H9 (cell line): ENCODE measurements at regions not wholly inside any gene's neighbourhood (a gene's known extent, or its start where the extent isn't known, plus 50 kb on each side); places are given as distances from the start of the nearest gene placed in this dataset.

Experiments used
- DNase-seq: peaks from one replicate; pipeline ENCODE4 v3.0.0-alpha.2; 2017
- H2AFZ ChIP-seq: one replicate; pipeline ENCODE4 v1.6.1; 2013; ENCODE audit warnings: mild to moderate bottlenecking, low read length, control low read depth, moderate library complexity
- H2AK5ac ChIP-seq: 2 replicates; pipeline ENCODE4 v1.6.1; 2013; ENCODE audit warnings: low read length, control low read depth, mixed read lengths; ENCODE audit not compliant: insufficient read length
- H2BK120ac ChIP-seq: one replicate; pipeline ENCODE4 v1.6.1; 2013; ENCODE audit warnings: low read depth, mild to moderate bottlenecking, low read length, control low read depth, inconsistent platforms; ENCODE audit not compliant: poor library complexity, severe bottlenecking
- H2BK12ac ChIP-seq: 2 replicates; pipeline ENCODE4 v1.6.1; 2013; ENCODE audit warnings: low read length, control low read depth, mixed read lengths, low read depth; ENCODE audit not compliant: insufficient read length
- H2BK15ac ChIP-seq: 2 replicates; pipeline ENCODE4 v1.6.1; 2013; ENCODE audit warnings: low read depth, low read length, control low read depth
- H2BK20ac ChIP-seq: one replicate; pipeline ENCODE4 v1.6.1; 2013; ENCODE audit warnings: low read depth, mild to moderate bottlenecking, low read length, control low read depth, inconsistent platforms; ENCODE audit not compliant: poor library complexity, severe bottlenecking
- H2BK5ac ChIP-seq: 2 replicates; pipeline ENCODE4 v1.6.1; 2013; ENCODE audit warnings: low read length, control low read depth, mixed read lengths; ENCODE audit not compliant: insufficient read length
- H3K14ac ChIP-seq: 2 replicates; pipeline ENCODE4 v1.6.1; 2013; ENCODE audit warnings: low read length, control low read depth; ENCODE audit not compliant: insufficient read depth
- H3K18ac ChIP-seq: 2 replicates; pipeline ENCODE4 v1.6.1; 2013; ENCODE audit warnings: low read depth, mild to moderate bottlenecking, mixed read lengths, low read length, control low read depth; ENCODE audit not compliant: insufficient read length
- H3K23ac ChIP-seq: 2 replicates; pipeline ENCODE4 v1.6.1; 2013; ENCODE audit warnings: low read length, control low read depth, mixed read lengths, low read depth; ENCODE audit not compliant: insufficient read length
- H3K23me2 ChIP-seq: 2 replicates; pipeline ENCODE4 v1.6.1; 2013; ENCODE audit warnings: low read depth, mild to moderate bottlenecking, mixed read lengths, low read length, control low read depth; ENCODE audit not compliant: insufficient read length, poor library complexity, severe bottlenecking
- H3K27ac ChIP-seq: 2 replicates; pipeline ENCODE4 v1.5.1; 2013; ENCODE audit warnings: low read length, control low read depth, mixed read lengths, low read depth; ENCODE audit not compliant: insufficient read length
- H3K27me3 ChIP-seq: 2 replicates; pipeline ENCODE4 v1.6.1; 2013; ENCODE audit warnings: low read length, control low read depth, inconsistent platforms; ENCODE audit not compliant: insufficient read depth
- H3K4ac ChIP-seq: 2 replicates; pipeline ENCODE4 v1.6.1; 2013; ENCODE audit warnings: low read depth, mild to moderate bottlenecking, control low read depth, inconsistent platforms, low read length, moderate library complexity
- H3K4me1 ChIP-seq: 2 replicates; pipeline ENCODE4 v1.6.1; 2013; ENCODE audit warnings: low read length, control low read depth, inconsistent platforms; ENCODE audit not compliant: insufficient read depth
- H3K4me2 ChIP-seq: 2 replicates; pipeline ENCODE4 v1.6.1; 2013; ENCODE audit warnings: low read length, control low read depth, mixed read lengths; ENCODE audit not compliant: insufficient read length, insufficient read depth
- H3K56ac ChIP-seq: 2 replicates; pipeline ENCODE4 v1.6.1; 2013; ENCODE audit warnings: low read depth, mild to moderate bottlenecking, mixed read lengths, low read length, control low read depth; ENCODE audit not compliant: insufficient read length
- H3K79me1 ChIP-seq: 2 replicates; pipeline ENCODE4 v1.6.1; 2013; ENCODE audit warnings: low read depth, mild to moderate bottlenecking, moderate library complexity, low read length, control low read depth, inconsistent platforms; ENCODE audit not compliant: insufficient read depth, poor library complexity, severe bottlenecking
- H3K79me2 ChIP-seq: 2 replicates; pipeline ENCODE4 v1.6.1; 2013; ENCODE audit warnings: low read length, control low read depth, inconsistent platforms; ENCODE audit not compliant: insufficient read depth
- H3K9ac ChIP-seq: 2 replicates; pipeline ENCODE4 v1.6.1; 2013; ENCODE audit warnings: low read length, control low read depth, mixed read lengths; ENCODE audit not compliant: insufficient read length; ENCODE audit errors: extremely low read depth
- H3K9me3 ChIP-seq: one replicate; pipeline ENCODE4 v1.6.1; 2013; ENCODE audit warnings: low read depth, low read length, inconsistent platforms; ENCODE audit not compliant: control insufficient read depth
- H3T11ph ChIP-seq: one replicate; pipeline ENCODE4 v1.6.1; 2013; ENCODE audit warnings: mild to moderate bottlenecking, low read length, control low read depth, inconsistent platforms
- H4K20me1 ChIP-seq: one replicate; pipeline ENCODE4 v1.6.1; 2013; ENCODE audit not compliant: control insufficient read depth, insufficient read length, insufficient read depth
- H4K5ac ChIP-seq: 2 replicates; pipeline ENCODE4 v1.6.1; 2013; ENCODE audit warnings: low read depth, mild to moderate bottlenecking, mixed read lengths, low read length, control low read depth; ENCODE audit not compliant: insufficient read length
- H4K8ac ChIP-seq: replicated peaks from 2 replicates; pipeline ENCODE4 v1.6.1; 2013; ENCODE audit warnings: low read length, control low read depth, mixed read lengths, low read depth; ENCODE audit not compliant: insufficient read length
- H4K91ac ChIP-seq: 2 replicates; pipeline ENCODE4 v1.6.1; 2013; ENCODE audit warnings: low read depth, mild to moderate bottlenecking, moderate library complexity, mixed read lengths, low read length, control low read depth; ENCODE audit not compliant: insufficient read length
- H3K27ac Mint-ChIP-seq, 3 experiments: 2 replicates in 2 of 3; 3 replicates in 1 of 3; pipeline ENCODE4 v1.8.0; 2020 to 2021; ENCODE audit warnings: mixed read lengths in 3 of 3, mild to moderate bottlenecking in 1 of 3, moderate library complexity in 1 of 3
- H3K27me3 Mint-ChIP-seq: 2 replicates; pipeline ENCODE4 v1.8.0; 2021; ENCODE audit warnings: low read depth, mild to moderate bottlenecking, moderate library complexity, mixed read lengths
- H3K36me3 Mint-ChIP-seq, 3 experiments: 2 replicates in 2 of 3; 3 replicates in 1 of 3; pipeline ENCODE4 v1.8.0; 2020 to 2021; ENCODE audit warnings: low read depth in 3 of 3, mixed read lengths in 3 of 3; ENCODE audit not compliant: insufficient read depth in 1 of 3
- H3K4me1 Mint-ChIP-seq, 2 experiments: 2 replicates each; pipeline ENCODE4 v1.8.0; 2020; ENCODE audit warnings: mixed read lengths in 2 of 2
- H3K4me3 Mint-ChIP-seq, 2 experiments: 2 replicates in 1 of 2; 3 replicates in 1 of 2; pipeline ENCODE4 v1.8.0; 2020 to 2021; ENCODE audit warnings: mild to moderate bottlenecking in 2 of 2, mixed read lengths in 2 of 2, moderate library complexity in 1 of 2
- H3K9me3 Mint-ChIP-seq, 2 experiments: 2 replicates in 1 of 2; 3 replicates in 1 of 2; pipeline ENCODE4 v1.8.0; 2020; ENCODE audit warnings: mild to moderate bottlenecking in 2 of 2, mixed read lengths in 2 of 2, moderate library complexity in 1 of 2
- CTCF ChIP-seq: fragments of 200-600 bp; sonication (generic); conservative IDR thresholded peaks from 3 replicates; pipeline ENCODE4 v1.8.0; 2021; ENCODE audit warnings: antibody characterized with exemption, mild to moderate bottlenecking
- WGBS: extraction: QIAGEN DNeasy Blood & Tissue Kit; methylation state at CpG from one replicate; pipeline ENCODE4 v1.1.7; 2013; ENCODE audit warnings: missing lambda C conversion rate, low lambda C conversion rate, mixed read lengths; ENCODE audit not compliant: insufficient read length; ENCODE audit errors: extremely low coverage; 5-methylcytosine and 5-hydroxymethylcytosine counted together

GRCh38 chr12:13455778-13456144 lies 259.2 kb downstream of the EMP1 start:
- H2BK12ac ChIP-seq: no peak overlapping the region
- H3K9ac ChIP-seq: no peak overlapping the region
- H3K9me3 ChIP-seq: no peaks in the 10 kb centered on the region
- H3K56ac ChIP-seq: no peak overlapping the region
- no peak for TF ChIP-seq CTCF
- no peak overlapping the region for H2BK5ac ChIP-seq
- H3K79me2 ChIP-seq: no peaks in the 10 kb centered on the region
- H2AK5ac ChIP-seq: no peak overlapping the region
- H3T11ph ChIP-seq: no peak overlapping the region
- H3K27me3 ChIP-seq: no peaks in the 10 kb centered on the region
- H2BK15ac ChIP-seq: no peak overlapping the region
- no peak overlapping the region for H3K4me2 ChIP-seq
- H4K91ac ChIP-seq: no peak overlapping the region
- H2AFZ ChIP-seq: no peak overlapping the region
- H2BK120ac ChIP-seq: no peak overlapping the region
- no peak overlapping the region for H3K14ac ChIP-seq
- H4K5ac ChIP-seq: no peak overlapping the region
- no peak overlapping the region for H3K23ac ChIP-seq
- Mint-ChIP-seq H3K36me3 (no peaks in the 10 kb centered on the region; a peak in 1 of 7 replicates), H3K4me1 (0 out of 4 replicates have a peak, but pooled peaks cover 0 to 3% of the 10 kb centered on the region in 2 experiments), H3K9me3 (no peaks in the 10 kb centered on the region), H3K27me3 (no peaks in the 10 kb centered on the region), H3K4me3 (no peak overlapping the region), H3K27ac (no peak overlapping the region)
- H3K27ac ChIP-seq: no peak overlapping the region
- no peaks in the 10 kb centered on the region for H4K20me1 ChIP-seq
- no peak overlapping the region for H2BK20ac ChIP-seq
- no peak overlapping the region for H3K4ac ChIP-seq
- H3K23me2 ChIP-seq: no peaks in the 10 kb centered on the region
- no peak overlapping the region for H4K8ac ChIP-seq
- H3K4me1 ChIP-seq: no peaks in the 10 kb centered on the region
- WGBS: no CpG with 5 or more reads among the region's 5 CpGs
- no peaks in the 10 kb centered on the region for H3K79me1 ChIP-seq
- no peak for DNase-seq
- no peak overlapping the region for H3K18ac ChIP-seq
